ENCODE measurements at regions not wholly inside any gene's neighbourhood (a gene's known extent, or its start where the extent isn't known, plus 50 kb on each side); places are given as distances from the start of the nearest gene placed in this dataset.

DNA sequence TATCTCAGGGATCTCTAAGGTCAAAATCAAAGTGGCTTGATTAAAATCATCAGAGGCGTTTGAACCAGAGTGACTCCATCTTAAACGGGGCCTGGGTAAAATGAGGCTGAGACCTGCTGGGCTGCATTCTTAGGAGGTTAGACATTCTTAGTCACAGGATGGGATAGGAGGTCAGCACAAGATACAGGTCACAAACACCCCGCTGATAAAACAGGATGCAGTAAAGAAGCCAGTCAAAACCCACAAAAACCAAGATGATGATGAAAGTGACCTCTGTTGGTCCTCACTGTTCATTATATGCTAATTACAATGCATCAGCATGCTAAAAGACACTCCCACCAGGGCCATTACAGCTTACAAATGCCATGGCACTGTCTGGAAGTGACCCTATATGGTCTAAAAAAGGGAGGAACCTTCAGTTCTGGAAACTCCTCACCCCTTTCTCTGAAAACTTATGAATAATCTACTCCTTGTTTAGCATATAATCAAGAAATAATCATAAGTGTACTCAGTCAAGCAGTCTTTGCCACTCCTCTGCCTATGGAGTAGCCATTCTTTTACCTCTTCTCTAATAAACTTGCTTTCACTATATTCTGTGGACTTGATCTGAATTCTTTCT, 143.3 kb upstream of the SLCO3A1 start:
- ATAC-seq = no peak

More for the DNA sequence above, 143.3 kb upstream of the SLCO3A1 start:
- Histone ChIP-seq H3K4me1 (replicated peaks in 1 of 2; ENCODE audit: control insufficient read depth in 2 of 2, insufficient read depth in 2 of 2, low read length in 2 of 2) (no peaks in the 10 kb centered on the region), H3K79me2 (ENCODE audit: control insufficient read depth, insufficient read depth, low read length) (no peaks in the 10 kb centered on the region), H3K4me3 (no peak overlapping the region), H3K9ac (ENCODE audit: insufficient read depth in 1 of 2, low read depth in 2 of 2, low read length in 2 of 2) (no peak overlapping the region), H3K36me3 (ENCODE audit: control insufficient read depth, insufficient read depth, low read length) (no peaks in the 10 kb centered on the region), H2AFZ (ENCODE audit: low read depth, low read length) (no peak overlapping the region), H3K4me2 (ENCODE audit: insufficient read depth, low read length) (no peak overlapping the region), H4K20me1 (replicated peaks; ENCODE audit: control insufficient read depth, insufficient read depth, low read length) (no peaks in the 10 kb centered on the region), H3K27ac (ENCODE audit: extremely low read depth, low read depth, low read length) (no peak overlapping the region), H3K9me1 (ENCODE audit: control insufficient read depth, insufficient read depth, low read length) (no peaks in the 10 kb centered on the region), H3K9me3 (replicated peaks; ENCODE audit: control insufficient read depth, insufficient read depth, low read depth, low read length) (no peaks in the 10 kb centered on the region), H3K27me3 (ENCODE audit: control insufficient read depth in 2 of 2, insufficient read depth in 2 of 2, low read length in 2 of 2) (peaks cover 0 to 9% of the 10 kb centered on the region in 2 experiments; a peak in 2 of 5 replicates)
- intact Hi-C loops (cut with micrococcal nuclease) (no loop called here), in situ Hi-C loops (cut with MboI) (no loop called here)
- DNase-seq (ENCODE audit: extremely low read depth in 1 of 4, low spot score in 3 of 4) (no peak), FAIRE-seq (no peak)
- 1% methylated on average over 3 of the region's 3 CpGs for WGBS (ENCODE audit: insufficient coverage, low coverage, missing lambda C conversion rate)
- ChIA-PET CTCF (ENCODE audit: low intra/inter-chr PET ratio) (no interaction called here), POLR2A (no interaction called here)
- no TSS peak for BruUV-seq (replicated peaks)
- TF ChIP-seq ZNF445 (CRISPR knock-in tag; IDR thresholded peaks at IDR 0.05; ENCODE audit: low read depth) (no peak), HNRNPLL (IDR thresholded peaks at IDR 0.05; ENCODE audit: low read depth, low read length, poor library complexity, severe bottlenecking) (no peak), SMAD1 (IDR thresholded peaks at IDR 0.05; ENCODE audit: low read depth, low read length, partially characterized antibody) (no peak), SMARCC2 (IDR thresholded peaks at IDR 0.05; ENCODE audit: low read depth) (no peak), ETV1 (tag; conservative IDR thresholded peaks at IDR 0.05; ENCODE audit: low read depth) (no peak), ZC3H8 (IDR thresholded peaks at IDR 0.05) (no peak)
- TF ChIP-seq, protein P1, sequence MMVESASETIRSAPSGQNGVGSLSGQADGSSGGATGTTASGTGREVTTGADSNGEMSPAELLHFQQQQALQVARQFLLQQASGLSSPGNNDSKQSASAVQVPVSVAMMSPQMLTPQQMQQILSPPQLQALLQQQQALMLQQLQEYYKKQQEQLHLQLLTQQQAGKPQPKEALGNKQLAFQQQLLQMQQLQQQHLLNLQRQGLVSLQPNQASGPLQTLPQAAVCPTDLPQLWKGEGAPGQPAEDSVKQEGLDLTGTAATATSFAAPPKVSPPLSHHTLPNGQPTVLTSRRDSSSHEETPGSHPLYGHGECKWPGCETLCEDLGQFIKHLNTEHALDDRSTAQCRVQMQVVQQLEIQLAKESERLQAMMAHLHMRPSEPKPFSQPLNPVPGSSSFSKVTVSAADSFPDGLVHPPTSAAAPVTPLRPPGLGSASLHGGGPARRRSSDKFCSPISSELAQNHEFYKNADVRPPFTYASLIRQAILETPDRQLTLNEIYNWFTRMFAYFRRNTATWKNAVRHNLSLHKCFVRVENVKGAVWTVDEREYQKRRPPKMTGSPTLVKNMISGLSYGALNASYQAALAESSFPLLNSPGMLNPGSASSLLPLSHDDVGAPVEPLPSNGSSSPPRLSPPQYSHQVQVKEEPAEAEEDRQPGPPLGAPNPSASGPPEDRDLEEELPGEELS (CRISPR knock-in tag; IDR thresholded peaks at IDR 0.05; ENCODE audit: borderline replicate concordance) = no peak
